ENCODE measurements at regions not wholly inside any gene's neighbourhood (a gene's known extent, or its start where the extent isn't known, plus 50 kb on each side); places are given as distances from the start of the nearest gene placed in this dataset.

- no peak overlapping the region for H3K9ac ChIP-seq (ENCODE audit: low read length)
- no peaks in the 10 kb centered on the region for H3K27me3 ChIP-seq (ENCODE audit: control insufficient read depth, insufficient read depth, low read length)
- no peaks in the 10 kb centered on the region for H3K9me3 ChIP-seq (ENCODE audit: control insufficient read depth, low read depth, low read length)
- no peak overlapping the region for H3K27ac ChIP-seq (ENCODE audit: low read length)
- H3K4me1 ChIP-seq (ENCODE audit: control insufficient read depth, low read depth, low read length), result peaks cover 15% of the 10 kb centered on the region
- H3K4me3 ChIP-seq (ENCODE audit: low read length), result no peak overlapping the region
- H3K36me3 ChIP-seq (ENCODE audit: control insufficient read depth, low read depth, low read length), result no peaks in the 10 kb centered on the region
These were observed 88.6 kb downstream of the RIPK4 start for GRCh38 chr21:41678016-41678923.

GRCh38 chr21:41677671-41678015 is 89.2 kb downstream of the RIPK4 start:
- Histone ChIP-seq H3K36me3 (ENCODE audit: control insufficient read depth, low read depth, low read length) (no peaks in the 10 kb centered on the region), H3K4me1 (ENCODE audit: control insufficient read depth, low read depth, low read length) (peaks cover 15% of the 10 kb centered on the region), H3K27ac (ENCODE audit: low read length) (no peak overlapping the region), H3K9me3 (ENCODE audit: control insufficient read depth, low read depth, low read length) (no peaks in the 10 kb centered on the region), H3K27me3 (ENCODE audit: control insufficient read depth, insufficient read depth, low read length) (no peaks in the 10 kb centered on the region), H3K4me3 (ENCODE audit: low read length) (no peak overlapping the region), H3K9ac (ENCODE audit: low read length) (no peak overlapping the region)

- Histone ChIP-seq H3K27me3 (ENCODE audit: control insufficient read depth, insufficient read depth, low read length) (no peaks in the 10 kb centered on the region), H3K4me1 (ENCODE audit: control insufficient read depth, low read depth, low read length) (peaks cover 15% of the 10 kb centered on the region), H3K27ac (ENCODE audit: low read length) (no peak overlapping the region)
These were observed 90.7 kb downstream of the RIPK4 start for GRCh38 chr21:41676198-41676597.

GRCh38 chr21:41675574-41675973 is 91.3 kb downstream of the RIPK4 start:
- peaks cover 15% of the 10 kb centered on the region for H3K4me1 ChIP-seq (ENCODE audit: control insufficient read depth, low read depth, low read length)
- H3K9ac ChIP-seq (ENCODE audit: low read length), result no peak overlapping the region
- H3K4me3 ChIP-seq (ENCODE audit: low read length), result no peak overlapping the region
- H3K9me3 ChIP-seq (ENCODE audit: control insufficient read depth, low read depth, low read length), result no peaks in the 10 kb centered on the region
- no peaks in the 10 kb centered on the region for H3K27me3 ChIP-seq (ENCODE audit: control insufficient read depth, insufficient read depth, low read length)
- no peaks in the 10 kb centered on the region for H3K36me3 ChIP-seq (ENCODE audit: control insufficient read depth, low read depth, low read length)
- no peak overlapping the region for H3K27ac ChIP-seq (ENCODE audit: low read length)

More at GRCh38 chr21:41676198-41676597, 90.7 kb downstream of the RIPK4 start:
- H3K9ac ChIP-seq (ENCODE audit: low read length), result no peak overlapping the region
- H3K9me3 ChIP-seq (ENCODE audit: control insufficient read depth, low read depth, low read length), result no peaks in the 10 kb centered on the region
- H3K36me3 ChIP-seq (ENCODE audit: control insufficient read depth, low read depth, low read length), result no peaks in the 10 kb centered on the region
- H3K4me3 ChIP-seq (ENCODE audit: low read length), result no peak overlapping the region

- Histone ChIP-seq H3K36me3 (ENCODE audit: control insufficient read depth, low read depth, low read length) (no peaks in the 10 kb centered on the region), H3K4me1 (ENCODE audit: control insufficient read depth, low read depth, low read length) (peaks cover 15% of the 10 kb centered on the region)
These were observed 92.5 kb downstream of the RIPK4 start for GRCh38 chr21:41674402-41674801.

GRCh38 chr21:41673596-41674335 is 93.1 kb downstream of the RIPK4 start:
- no peaks in the 10 kb centered on the region for H3K27me3 ChIP-seq (ENCODE audit: control insufficient read depth, insufficient read depth, low read length)
- H3K27ac ChIP-seq (ENCODE audit: low read length), result no peak overlapping the region
- no peak overlapping the region for H3K9ac ChIP-seq (ENCODE audit: low read length)
- peaks cover 11% of the 10 kb centered on the region for H3K4me1 ChIP-seq (ENCODE audit: control insufficient read depth, low read depth, low read length)
- no peaks in the 10 kb centered on the region for H3K36me3 ChIP-seq (ENCODE audit: control insufficient read depth, low read depth, low read length)
- H3K9me3 ChIP-seq (ENCODE audit: control insufficient read depth, low read depth, low read length), result no peaks in the 10 kb centered on the region
- no peak overlapping the region for H3K4me3 ChIP-seq (ENCODE audit: low read length)

More at GRCh38 chr21:41674402-41674801, 92.5 kb downstream of the RIPK4 start:
- Histone ChIP-seq H3K9me3 (ENCODE audit: control insufficient read depth, low read depth, low read length) (no peaks in the 10 kb centered on the region), H3K4me3 (ENCODE audit: low read length) (no peak overlapping the region), H3K27ac (ENCODE audit: low read length) (no peak overlapping the region), H3K27me3 (ENCODE audit: control insufficient read depth, insufficient read depth, low read length) (no peaks in the 10 kb centered on the region), H3K9ac (ENCODE audit: low read length) (no peak overlapping the region)

- Histone ChIP-seq H3K9ac (ENCODE audit: low read length) (no peak overlapping the region), H3K4me1 (ENCODE audit: control insufficient read depth, low read depth, low read length) (peaks cover 4% of the 10 kb centered on the region), H3K36me3 (ENCODE audit: control insufficient read depth, low read depth, low read length) (no peaks in the 10 kb centered on the region), H3K27ac (ENCODE audit: low read length) (no peak overlapping the region), H3K9me3 (ENCODE audit: control insufficient read depth, low read depth, low read length) (no peaks in the 10 kb centered on the region), H3K27me3 (ENCODE audit: control insufficient read depth, insufficient read depth, low read length) (no peaks in the 10 kb centered on the region), H3K4me3 (ENCODE audit: low read length) (no peak overlapping the region)
These were observed 93.8 kb downstream of the RIPK4 start for GRCh38 chr21:41673071-41673470.

- H3K27ac ChIP-seq (ENCODE audit: low read length), result no peak overlapping the region
- H3K4me3 ChIP-seq (ENCODE audit: low read length), result no peak overlapping the region
- no peaks in the 10 kb centered on the region for H3K9me3 ChIP-seq (ENCODE audit: control insufficient read depth, low read depth, low read length)
- no peaks in the 10 kb centered on the region for H3K27me3 ChIP-seq (ENCODE audit: control insufficient read depth, insufficient read depth, low read length)
- no peaks in the 10 kb centered on the region for H3K4me1 ChIP-seq (ENCODE audit: control insufficient read depth, low read depth, low read length)
- no peak overlapping the region for H3K9ac ChIP-seq (ENCODE audit: low read length)
- no peaks in the 10 kb centered on the region for H3K36me3 ChIP-seq (ENCODE audit: control insufficient read depth, low read depth, low read length)
These were observed 94.3 kb downstream of the RIPK4 start for GRCh38 chr21:41672543-41672915.

GRCh38 chr21:41671859-41672542 is 94.9 kb downstream of the RIPK4 start:
- Histone ChIP-seq H3K27ac (ENCODE audit: low read length) (no peak overlapping the region), H3K27me3 (ENCODE audit: control insufficient read depth, insufficient read depth, low read length) (no peaks in the 10 kb centered on the region), H3K9ac (ENCODE audit: low read length) (no peak overlapping the region), H3K4me1 (ENCODE audit: control insufficient read depth, low read depth, low read length) (no peaks in the 10 kb centered on the region), H3K4me3 (ENCODE audit: low read length) (no peak overlapping the region), H3K36me3 (ENCODE audit: control insufficient read depth, low read depth, low read length) (no peaks in the 10 kb centered on the region), H3K9me3 (ENCODE audit: control insufficient read depth, low read depth, low read length) (no peaks in the 10 kb centered on the region)

- H3K27ac ChIP-seq (ENCODE audit: low read length), result no peak overlapping the region
- H3K4me1 ChIP-seq (ENCODE audit: control insufficient read depth, low read depth, low read length), result no peaks in the 10 kb centered on the region
- no peak overlapping the region for H3K9ac ChIP-seq (ENCODE audit: low read length)
- no peaks in the 10 kb centered on the region for H3K9me3 ChIP-seq (ENCODE audit: control insufficient read depth, low read depth, low read length)
- H3K36me3 ChIP-seq (ENCODE audit: control insufficient read depth, low read depth, low read length), result no peaks in the 10 kb centered on the region
- no peak overlapping the region for H3K4me3 ChIP-seq (ENCODE audit: low read length)
- H3K27me3 ChIP-seq (ENCODE audit: control insufficient read depth, insufficient read depth, low read length), result no peaks in the 10 kb centered on the region
These were observed 95.6 kb downstream of the RIPK4 start for GRCh38 chr21:41671212-41671762.

- H3K27me3 ChIP-seq (ENCODE audit: control insufficient read depth, insufficient read depth, low read length), result no peaks in the 10 kb centered on the region
- no peaks in the 10 kb centered on the region for H3K36me3 ChIP-seq (ENCODE audit: control insufficient read depth, low read depth, low read length)
- H3K9ac ChIP-seq (ENCODE audit: low read length), result no peak overlapping the region
- H3K9me3 ChIP-seq (ENCODE audit: control insufficient read depth, low read depth, low read length), result no peaks in the 10 kb centered on the region
- H3K27ac ChIP-seq (ENCODE audit: low read length), result no peak overlapping the region
- no peaks in the 10 kb centered on the region for H3K4me1 ChIP-seq (ENCODE audit: control insufficient read depth, low read depth, low read length)
- H3K4me3 ChIP-seq (ENCODE audit: low read length), result no peak overlapping the region
These were observed 96.6 kb downstream of the RIPK4 start for GRCh38 chr21:41670056-41670805.

Data from iPS-18a (cell line).